Thyroid gland (tissue), 4 donors: ENCODE measurements at regions not wholly inside any gene's neighbourhood (a gene's known extent, or its start where the extent isn't known, plus 50 kb on each side); places are given as distances from the start of the nearest gene placed in this dataset.

ENCODE experiments used
- CTCF ChIP-seq, 6 experiments: fragments of 200-600 bp in 3 of 6; fragments of 450-650 bp in 3 of 6; sonication (generic) in 3 of 6; IDR thresholded peaks; one replicate each; pipeline ENCODE4 v1.5.1; 2016 to 2019; ENCODE audit warnings: antibody characterized with exemption in 6 of 6, mild to moderate bottlenecking in 2 of 6, inconsistent platforms in 1 of 6, moderate library complexity in 1 of 6
- POLR2A ChIP-seq, 2 donors: fragments of 450-650 bp; IDR thresholded peaks; one replicate each; pipeline ENCODE4 v1.6.1; 2017; ENCODE audit warnings: antibody characterized with exemption in 2 of 2, mild to moderate bottlenecking in 2 of 2, moderate library complexity in 1 of 2

DNA sequence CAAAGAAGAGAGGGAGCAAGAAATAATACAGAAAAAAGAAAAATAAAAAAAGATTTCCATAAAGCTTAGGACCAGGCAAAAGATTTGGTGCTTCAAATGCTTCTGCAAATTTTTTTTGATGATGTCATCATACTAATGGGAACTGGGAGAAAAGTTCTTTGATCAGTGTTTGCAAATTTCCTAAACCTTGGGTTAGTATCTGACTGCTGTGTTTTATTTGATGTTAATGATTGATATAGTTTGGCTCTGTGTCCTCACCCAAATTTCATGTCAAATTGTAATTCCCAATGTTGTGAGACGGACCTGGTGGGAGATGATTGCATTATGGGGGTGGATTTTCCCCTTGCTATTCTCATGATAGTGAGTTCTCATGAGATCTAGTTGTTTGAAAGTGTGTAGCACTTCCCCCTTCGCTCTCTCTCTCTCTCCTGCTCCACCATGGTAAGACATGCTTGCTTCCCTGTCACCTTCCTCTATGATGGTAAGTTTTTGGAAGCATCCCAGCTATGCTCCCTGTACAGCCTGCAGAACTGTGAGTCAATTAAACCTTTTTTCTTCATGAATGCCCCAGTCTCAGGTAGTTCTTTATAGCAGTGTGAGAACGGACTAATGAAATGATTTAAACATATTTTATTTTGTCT, 72.6 kb downstream of the TMEM100 start:
- no peak for TF ChIP-seq CTCF (IDR thresholded peaks at IDR 0.05)
- TF ChIP-seq POLR2A (IDR thresholded peaks at IDR 0.05) = no peak
